HG03175 (cell line): ENCODE measurements at regions not wholly inside any gene's neighbourhood (a gene's known extent, or its start where the extent isn't known, plus 50 kb on each side); places are given as distances from the start of the nearest gene placed in this dataset.
"Not testable (repeated sequence)": the region's sequence is repeated elsewhere in the genome, so short reads cannot be mapped to it uniquely, and the experiment has no call there.

Experiments
- ATAC-seq: cut with Tn5 transposase; IDR thresholded peaks from one replicate; pipeline ENCODE4 v1.9.1; 2021; ENCODE audit warnings: mild to moderate bottlenecking, moderate library complexity; ENCODE audit not compliant: unreplicated experiment

DNA sequence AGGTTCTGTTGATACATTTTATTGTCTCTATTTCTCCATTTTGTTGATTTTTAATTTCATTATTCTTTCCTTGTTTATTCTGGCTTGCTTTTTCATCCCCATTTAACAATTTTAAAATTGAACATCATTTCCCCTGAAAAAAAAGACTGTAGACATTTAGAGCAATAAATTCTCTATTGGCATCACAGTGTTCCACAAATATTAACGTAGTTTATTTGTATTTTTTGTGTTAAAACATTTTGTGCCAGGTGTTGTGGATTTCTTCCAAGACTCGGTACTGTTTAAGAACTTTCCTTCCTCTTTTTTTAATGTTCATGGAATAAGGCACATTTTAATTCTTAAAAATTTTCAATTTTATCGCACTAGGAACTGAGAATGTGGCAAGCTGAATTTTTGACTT, 156.1 kb upstream of the NPY start:
- no peak for ATAC-seq

DNA sequence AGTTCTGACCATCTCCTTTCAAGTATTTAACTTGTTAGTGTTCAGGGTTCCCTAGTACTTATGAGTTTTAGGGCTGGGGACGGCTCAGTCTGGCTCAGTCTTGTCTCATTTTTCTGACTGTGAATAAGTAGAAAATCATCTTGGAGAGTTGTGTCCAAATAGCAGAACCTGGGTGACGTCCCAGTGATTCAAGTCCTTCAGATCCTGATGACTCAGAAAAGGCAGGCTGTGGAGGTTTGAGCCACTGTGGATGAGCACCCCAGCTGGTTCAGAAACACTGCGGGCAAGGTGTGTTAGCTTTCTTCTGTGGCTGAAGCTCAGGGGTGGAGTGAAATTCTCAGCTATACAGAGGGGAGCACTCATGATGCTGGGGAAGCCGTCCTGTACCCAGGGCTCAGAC, 154.4 kb upstream of the NPY start:
- no peak for ATAC-seq

DNA sequence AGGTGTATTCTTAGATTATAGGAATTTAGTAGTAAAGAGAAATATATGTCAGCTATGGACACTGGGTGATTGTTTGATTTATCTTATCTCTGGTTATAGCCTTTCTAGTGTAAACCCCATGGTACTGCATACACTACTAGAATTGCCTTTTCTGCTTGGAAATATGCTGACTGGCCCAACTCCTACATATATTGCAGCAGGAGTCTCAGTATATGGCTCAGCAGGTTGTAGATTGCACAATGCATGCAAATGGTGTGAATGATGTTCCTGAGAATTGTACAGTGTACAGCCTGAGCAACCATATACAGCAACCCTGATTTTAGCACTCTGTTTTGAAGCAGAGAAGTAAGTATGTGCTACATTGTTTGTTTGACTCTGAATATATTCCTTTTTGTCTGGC, 153.4 kb upstream of the NPY start:
- ATAC-seq = no peak

DNA sequence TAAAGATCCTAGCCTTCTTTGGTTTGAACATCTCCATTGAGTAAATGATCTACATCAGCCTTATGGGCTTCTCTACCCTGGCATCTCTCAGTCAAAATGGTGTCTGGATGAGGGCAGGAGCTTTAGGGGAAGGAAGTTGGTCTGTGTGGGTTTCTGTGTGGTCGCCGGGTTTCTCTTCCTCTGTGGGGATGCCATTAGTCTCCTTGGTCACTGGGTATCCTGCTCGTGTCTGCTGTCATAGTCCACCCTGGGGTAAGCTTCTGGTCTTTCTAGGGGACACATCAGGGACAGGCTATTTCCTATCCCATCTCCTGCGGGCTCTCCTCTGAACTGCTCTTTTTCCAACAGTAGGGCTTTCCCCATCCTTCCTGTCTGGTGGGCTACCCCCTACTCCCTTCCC, 150.3 kb upstream of the NPY start:
- ATAC-seq = no peak

DNA sequence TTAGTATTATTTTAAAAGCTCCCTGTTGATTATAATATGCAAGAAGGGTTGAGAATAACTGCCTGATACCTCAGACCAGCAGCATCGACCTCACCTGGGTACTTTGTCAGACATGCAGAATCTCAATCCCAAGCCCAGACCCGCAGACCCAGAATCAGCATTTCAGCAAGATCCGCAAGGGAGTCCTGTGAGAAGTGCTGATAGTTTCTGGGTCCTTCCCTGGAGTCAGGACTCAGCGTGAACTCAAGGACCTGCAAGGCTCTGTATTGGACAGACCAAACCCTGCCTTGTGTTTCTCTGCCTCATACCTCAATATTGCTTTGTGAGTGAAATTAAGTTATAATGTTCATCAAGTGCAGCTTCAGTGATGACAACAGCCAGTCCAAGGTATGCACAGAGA, 149.5 kb upstream of the NPY start:
- no peak for ATAC-seq

DNA sequence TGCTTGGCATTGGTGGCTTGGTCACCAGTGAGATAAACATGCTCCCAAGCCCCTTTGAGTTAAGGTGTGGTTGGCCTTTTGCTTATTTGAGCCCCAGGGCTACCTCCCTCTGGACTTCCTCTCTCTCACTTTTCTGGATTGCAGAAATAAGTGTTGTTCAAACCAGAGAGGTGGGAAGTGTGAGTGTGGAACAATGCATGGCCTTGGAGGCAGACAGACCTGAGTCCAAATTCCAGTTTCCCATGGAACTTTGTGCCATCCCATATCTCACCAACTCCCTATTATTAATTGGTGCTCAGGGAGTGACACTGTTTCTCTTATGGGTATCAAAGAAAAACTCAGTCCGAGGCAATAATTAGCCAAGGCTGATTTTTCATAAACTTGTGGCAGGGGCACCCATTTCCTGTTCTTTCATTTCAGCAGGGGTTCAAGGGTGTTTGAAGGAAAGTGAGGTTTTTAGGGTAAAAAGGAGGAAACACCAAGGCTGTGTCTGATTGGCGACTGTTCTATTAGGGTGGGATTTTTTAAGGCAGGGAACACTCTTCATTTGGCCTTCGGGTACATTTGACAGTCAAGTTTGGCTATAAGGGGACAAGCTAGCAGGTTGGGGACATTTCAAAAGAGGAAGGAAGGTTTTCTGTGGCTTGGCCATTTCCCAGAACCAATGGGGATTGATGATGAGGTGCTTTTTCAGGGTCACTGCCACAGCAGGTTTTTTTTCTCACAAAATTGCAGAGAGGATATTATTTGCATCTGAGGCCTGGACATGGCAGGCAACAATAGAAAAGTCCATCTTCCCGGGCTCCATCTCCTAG, 148.8 kb upstream of the NPY start:
- ATAC-seq = peak; percentile 78

DNA sequence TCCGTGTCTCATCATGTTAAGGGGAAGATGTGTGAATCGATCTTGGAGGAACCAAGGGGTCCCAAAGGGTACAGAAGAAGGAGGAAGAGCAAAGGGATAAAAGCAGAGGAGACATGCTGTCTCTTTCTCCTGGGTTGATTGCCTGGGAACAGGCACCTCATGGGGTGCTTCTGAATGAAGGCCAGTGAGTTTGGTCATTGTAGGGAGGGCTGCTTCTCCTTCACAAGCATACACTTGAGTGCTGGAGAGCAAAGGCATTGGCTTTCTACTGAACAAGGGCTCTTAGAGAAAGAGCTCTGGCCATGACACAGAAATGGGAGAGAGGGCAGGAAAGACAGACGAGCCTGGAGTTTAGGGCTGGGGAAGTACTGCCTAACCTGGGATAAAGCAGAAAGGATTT, 146.7 kb upstream of the NPY start:
- ATAC-seq = no peak

DNA sequence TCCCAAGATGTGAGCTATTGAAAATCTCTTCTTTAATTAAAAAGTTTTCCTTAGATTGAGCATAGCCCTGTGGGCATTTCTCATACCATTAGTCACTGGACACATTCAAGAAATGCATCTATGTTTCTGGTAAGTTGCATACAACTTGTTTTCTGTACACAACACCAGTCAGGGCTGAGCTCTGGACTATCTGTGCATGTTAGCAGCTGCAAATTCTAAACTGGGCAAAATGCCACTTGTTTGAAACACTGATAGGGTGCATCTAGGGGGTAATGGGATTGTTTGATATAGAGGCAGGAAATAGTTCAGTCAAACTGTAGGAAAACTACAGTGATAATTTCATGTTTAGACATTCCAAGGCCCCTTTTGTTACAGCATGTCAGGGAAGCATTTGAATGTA, 145.6 kb upstream of the NPY start:
- ATAC-seq = no peak

DNA sequence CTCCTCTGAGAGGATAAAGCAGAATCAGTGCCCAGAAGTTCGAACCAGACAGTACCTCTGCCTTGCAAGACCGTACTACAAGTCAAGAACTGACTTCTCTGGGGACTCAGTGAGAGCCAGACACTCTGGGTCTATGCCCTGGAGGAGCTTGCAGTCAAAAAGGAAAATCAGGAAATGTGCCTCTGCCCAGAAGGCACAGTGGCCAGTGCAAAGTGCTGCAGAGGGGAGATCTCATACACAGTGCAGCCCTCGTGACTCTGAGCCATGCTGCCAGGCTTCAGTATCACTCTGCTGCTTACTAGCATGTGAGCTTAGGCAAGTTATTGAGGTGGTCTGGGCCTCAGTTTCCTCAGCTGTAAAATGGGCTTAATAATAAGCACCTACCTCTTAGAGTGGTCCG, 144.0 kb upstream of the NPY start:
- ATAC-seq = no peak

DNA sequence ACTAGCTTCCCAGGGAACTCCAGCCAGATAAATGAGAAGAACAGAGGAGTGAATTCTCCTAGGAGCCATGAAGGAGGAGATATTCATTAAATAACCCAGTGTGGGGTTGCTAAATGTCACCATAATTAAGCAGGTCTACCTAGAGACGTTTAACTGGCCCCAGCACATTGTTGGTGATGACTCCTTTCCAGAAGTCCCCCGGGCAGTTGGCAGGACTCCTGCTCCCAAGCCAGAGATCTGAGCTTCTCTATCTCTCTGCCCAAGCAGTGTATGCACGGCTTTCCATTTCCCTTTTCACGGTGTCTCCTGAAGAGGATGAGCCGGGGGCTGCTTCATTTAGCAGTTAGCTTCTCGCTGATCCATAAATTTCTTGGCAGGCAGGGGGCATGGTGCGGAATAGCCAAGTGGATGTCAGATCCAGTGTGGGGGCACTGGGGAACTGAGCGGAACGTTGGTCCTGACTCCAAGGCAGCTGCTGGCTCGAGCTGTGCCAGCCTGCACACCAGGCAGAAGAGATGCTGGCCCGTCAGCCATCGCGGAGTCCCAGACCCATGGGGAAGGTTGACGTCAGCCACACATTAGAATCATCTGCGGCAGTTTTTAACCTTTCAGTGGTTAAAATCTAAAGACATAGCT, 142.0 kb upstream of the NPY start:
- no peak for ATAC-seq

DNA sequence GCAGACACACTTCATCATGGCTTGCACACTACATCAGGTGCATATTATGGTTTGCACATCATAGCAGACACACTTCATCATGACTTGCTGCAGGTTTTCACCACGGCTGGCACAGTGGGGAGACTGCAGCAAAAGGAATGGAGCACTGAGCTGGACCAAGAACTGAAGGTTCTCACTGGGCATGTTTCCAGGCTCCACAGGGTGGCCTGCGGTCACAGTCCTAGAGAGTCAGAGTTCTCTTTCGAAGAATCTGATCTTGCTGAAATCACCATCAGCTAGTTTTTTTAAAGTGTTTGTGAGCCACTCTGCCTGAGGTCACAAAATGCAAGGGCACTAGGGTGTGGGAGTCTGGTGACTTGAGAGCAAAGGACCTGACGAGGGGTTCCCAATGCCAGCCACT, 140.4 kb upstream of the NPY start:
- no peak for ATAC-seq

DNA sequence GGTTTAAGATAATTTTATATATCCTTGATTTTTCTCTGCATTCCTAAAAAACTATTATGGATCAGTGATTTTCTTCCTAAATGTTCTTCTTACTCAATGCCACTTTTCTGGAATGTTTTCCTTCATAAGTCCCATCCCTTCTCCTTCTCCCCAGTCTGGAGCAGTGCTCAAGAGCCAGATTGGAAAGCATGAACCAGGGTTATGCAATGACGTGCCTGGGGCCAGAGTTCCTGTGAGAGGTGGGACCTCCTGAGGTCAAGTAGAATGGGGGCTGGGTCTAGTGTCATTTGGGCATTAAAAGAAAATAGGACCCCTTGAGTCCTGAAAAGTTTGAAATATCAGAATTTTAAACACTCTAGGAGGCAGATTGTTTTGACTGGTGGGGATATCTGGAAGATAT, 132.0 kb upstream of the NPY start:
- ATAC-seq = no peak

DNA sequence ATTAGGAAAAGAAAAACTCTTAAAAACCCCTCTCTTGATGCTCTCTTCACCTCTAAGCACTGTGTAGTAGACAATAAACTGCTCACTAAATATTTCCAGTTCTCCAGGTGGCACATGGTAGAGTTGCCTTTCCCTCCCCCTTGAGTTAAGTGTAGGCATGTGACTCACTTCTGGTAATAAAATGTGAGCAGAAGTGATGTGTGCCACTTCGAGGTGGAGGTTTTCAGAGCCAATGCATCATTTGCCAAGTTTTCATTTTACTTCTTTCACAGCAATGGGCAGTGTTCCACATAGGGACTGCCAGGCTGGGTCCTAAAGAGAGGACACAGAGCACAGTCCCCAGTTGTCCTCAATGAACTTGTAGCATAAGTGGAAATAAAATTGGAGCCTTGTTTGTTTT, 131.6 kb upstream of the NPY start:
- ATAC-seq = no peak

DNA sequence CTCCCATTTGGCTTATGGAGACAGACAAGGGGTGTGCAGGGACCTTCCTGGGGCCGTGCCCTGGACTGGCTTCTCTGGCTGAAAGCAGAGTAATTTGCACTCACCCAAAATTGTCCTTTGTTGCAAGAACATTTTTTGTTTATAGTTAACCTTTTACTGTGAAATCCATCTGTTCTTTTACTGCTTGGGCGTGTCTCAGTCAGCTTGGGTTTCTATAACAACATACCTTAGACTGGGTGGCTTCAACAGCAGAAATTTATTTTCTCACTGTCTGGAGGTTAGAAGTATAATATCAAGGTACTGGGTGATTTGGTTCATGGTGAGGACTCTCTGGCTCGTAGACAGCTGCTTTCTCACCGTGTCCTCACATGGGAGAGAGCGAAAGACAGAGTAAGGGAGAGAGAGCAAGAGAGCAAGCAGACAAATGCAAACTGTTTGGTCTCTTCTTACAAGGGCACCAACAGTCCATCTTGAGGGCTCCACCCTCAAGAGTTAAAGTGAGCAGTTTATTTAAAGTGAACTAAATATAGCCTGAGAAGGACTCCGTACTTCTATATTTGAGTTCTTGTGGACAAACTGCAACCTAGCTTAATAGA, 131.0 kb upstream of the NPY start:
- no peak for ATAC-seq

DNA sequence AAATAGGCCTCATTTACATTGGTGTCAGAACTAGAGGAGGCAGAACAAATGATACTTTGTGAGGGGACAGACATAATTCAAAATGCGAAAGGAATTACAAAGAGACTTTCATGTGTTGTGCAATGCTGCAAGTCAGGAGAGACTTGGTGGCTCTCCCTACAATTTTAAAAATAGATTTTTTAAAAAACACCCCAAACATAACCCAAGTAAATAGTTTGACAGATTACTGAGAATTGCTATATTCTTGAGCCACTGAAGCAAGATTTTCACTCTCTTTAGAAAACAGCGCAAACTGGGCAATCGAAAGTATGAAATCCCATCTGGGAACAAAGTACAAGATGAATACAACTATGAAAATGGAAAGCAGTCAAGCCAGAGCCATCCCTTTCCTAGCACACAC, 126.3 kb upstream of the NPY start:
- ATAC-seq = no peak

DNA sequence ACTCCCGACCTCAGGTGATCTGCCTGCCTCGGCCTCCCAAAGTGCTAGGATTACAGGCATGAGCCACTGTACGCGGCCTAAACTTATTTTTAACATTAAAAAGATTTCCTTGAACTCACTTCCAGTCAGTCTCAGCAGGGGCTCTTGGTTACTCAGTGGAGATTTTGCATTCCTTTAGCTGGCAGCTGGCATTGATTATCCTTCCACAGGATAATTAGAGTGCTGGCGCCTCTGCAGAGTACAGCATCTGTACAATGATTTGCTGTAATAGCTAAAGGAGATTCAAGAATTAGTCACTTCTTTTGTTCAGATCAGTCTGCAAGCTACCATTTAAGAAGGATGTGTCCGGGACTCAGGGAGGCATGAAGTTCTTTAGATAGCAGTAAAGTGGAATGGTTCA, 125.0 kb upstream of the NPY start:
- no peak for ATAC-seq

DNA sequence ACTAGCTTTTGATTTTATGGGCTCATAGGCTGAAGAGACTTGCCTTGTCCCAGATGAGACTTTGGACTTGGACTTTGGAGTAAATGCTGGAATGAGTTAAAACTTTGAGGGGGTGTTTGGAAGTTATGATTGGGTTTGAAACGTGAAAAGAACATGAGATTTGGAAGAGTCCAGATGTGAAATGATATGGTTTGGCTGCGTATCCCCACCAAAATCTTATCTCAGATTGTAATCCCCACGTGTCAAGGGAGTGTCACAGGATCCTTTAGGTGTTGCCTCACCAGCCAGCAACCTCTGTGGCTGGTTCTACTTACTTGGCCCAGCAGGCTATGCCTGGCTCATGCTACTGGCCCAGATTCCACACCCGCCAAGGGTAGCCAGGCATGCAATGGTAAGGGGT, 119.6 kb upstream of the NPY start:
- no peak for ATAC-seq

DNA sequence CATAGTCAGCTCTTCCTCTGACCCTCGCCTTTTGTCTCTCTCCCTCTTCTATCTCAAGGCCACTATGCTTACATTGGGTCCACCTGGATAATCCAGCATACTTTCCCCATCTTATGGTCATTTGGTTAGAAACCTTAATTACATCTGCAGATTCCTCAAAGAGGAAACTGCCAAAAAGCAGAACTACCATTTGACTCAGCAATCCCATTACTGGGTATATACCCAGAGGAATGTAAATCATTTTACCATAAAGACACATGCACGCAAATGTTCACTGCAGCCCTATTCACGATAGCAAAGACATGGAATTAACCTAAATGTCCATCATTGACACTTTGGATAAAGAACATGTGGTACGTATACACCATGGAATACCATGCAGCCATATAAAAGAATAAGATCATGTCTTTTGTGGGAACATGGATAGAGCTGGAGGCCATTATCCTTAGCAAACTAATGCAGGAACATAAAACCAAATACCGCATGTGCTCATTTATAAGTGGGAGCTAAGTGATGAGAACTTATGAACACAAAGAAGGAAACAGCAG, 114.8 kb upstream of the NPY start:
- no peak for ATAC-seq

DNA sequence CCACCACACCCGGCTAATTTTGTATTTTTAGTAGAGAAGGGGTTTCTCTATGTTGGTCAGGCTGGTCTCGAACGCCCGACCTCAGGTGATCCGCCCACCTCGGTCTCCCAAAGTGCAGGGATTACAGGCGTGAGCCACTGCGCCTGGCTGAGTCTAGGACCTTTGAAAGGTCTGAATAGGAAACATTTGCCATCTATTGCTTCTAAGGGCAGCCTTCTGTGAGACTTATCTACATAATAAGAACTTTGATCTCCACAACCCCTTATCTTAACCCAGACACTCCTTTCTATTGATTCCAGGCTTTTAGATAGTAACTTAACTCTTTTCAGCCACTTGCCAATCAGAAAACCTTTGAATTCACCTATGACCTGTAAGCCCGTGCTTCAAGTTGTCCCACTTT, 112.0 kb upstream of the NPY start:
- ATAC-seq = not testable (repeated sequence)

DNA sequence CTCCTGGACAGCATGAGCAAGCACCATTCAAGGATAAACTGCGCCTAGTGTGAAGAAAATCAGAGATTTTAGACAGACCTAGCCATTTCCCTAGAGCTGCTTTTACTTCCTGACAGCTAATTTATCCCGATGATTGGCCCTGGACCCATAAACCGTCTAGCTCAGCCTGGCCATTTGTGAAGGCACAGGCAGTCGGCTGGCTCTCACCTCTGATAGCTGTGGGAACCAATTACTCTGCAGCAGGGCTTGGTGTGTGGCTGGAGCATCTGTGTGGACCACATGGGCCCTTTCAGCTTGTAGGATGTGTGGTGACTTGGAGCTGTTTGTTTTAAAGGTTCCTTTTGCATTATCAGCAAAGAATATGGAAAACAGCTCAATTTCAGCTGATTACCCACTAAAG, 111.1 kb upstream of the NPY start:
- no peak for ATAC-seq

DNA sequence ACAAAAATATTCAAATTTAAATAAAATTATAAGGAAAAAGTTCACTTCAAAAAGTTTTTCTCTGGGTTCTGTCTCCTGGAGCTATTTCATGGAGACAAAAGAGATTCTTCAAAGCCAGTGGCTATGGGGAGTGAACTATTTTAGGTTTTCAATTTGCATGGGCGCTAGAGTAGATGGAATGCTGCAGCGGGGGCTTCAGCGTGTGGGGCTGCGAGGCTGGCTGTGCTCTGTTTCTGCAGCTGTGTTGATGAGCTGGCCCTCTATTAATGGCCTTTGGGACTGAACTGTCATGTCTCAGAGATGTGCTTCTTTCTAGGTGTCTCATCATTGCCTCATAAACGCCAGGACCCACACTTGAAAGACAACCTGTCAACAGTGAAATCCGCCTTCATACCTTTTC, 108.4 kb upstream of the NPY start:
- no peak for ATAC-seq
